ENCODE measurements at regions not wholly inside any gene's neighbourhood (a gene's known extent, or its start where the extent isn't known, plus 50 kb on each side); places are given as distances from the start of the nearest gene placed in this dataset.

DNA sequence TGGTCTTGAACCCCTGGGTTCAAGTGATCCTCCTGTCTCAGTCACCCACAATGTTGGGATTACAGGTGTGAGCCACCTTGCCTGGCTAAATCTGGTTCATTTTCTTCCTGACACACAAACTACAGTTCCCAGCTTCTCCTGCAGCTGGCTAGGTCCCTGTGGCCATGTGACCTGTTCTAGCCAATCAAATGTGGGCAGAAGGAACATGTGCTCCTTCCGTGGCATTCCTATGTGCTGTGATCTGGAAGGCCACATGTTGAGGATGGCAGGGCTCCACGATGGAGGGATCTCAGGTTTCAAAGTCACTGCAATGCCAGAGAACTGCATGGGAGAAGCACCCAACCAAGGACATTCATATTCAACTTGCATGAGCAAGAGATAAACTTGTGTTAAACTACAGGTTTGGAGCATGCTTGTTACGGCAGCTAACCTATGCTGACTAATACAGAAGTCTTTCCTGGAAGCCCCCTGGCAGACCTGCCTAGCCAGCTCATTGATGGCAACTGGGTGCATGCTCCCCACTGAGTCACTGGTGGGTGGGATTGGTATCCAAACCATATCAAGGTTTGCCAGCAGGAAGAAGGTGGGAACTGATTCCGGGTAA lies 86.0 kb downstream of the RPS6KA4 start:
- in situ Hi-C loops (cut with MboI): no loop called here
- TF ChIP-seq EZH2phosphoT487 (IDR thresholded peaks at IDR 0.05; ENCODE audit: insufficient read depth, low read depth): no peak
- TF ChIP-seq EZH2 (IDR thresholded peaks at IDR 0.05; ENCODE audit: insufficient read depth, poor library complexity, severe bottlenecking): no peak
- H3K9me3 ChIP-seq (ENCODE audit: low read depth): no peaks in the 10 kb centered on the region
- no peaks in the 10 kb centered on the region for H3K79me2 ChIP-seq (ENCODE audit: insufficient read depth)
- H3K4me2 ChIP-seq (ENCODE audit: unreplicated experiment): no peak overlapping the region
- 21 to 28% methylated on average over 4 of the region's 4 CpGs for WGBS, 2 experiments (ENCODE audit: low coverage in 1 of 2, low lambda C conversion rate in 2 of 2, missing lambda C conversion rate in 2 of 2)
- H3F3A ChIP-seq (ENCODE audit: insufficient read depth): no peaks in the 10 kb centered on the region
- H3K4me3 ChIP-seq: no peak overlapping the region
- peak; percentile 38 for DNase-seq
- H3K4me1 ChIP-seq (ENCODE audit: insufficient read depth): no peaks in the 10 kb centered on the region
- no peak overlapping the region for H3K9ac ChIP-seq
- no peak overlapping the region for H3K27ac ChIP-seq
- H3K36me3 ChIP-seq (ENCODE audit: low read depth): no peaks in the 10 kb centered on the region
- no peak overlapping the region for H2AFZ ChIP-seq
- no peaks in the 10 kb centered on the region for H3K9me2 ChIP-seq (ENCODE audit: insufficient read depth)
- H4K20me1 ChIP-seq (ENCODE audit: insufficient read depth): no peaks in the 10 kb centered on the region
- H3K27me3 ChIP-seq (replicated peaks; ENCODE audit: insufficient read depth): peaks cover 38% of the 10 kb centered on the region

DNA sequence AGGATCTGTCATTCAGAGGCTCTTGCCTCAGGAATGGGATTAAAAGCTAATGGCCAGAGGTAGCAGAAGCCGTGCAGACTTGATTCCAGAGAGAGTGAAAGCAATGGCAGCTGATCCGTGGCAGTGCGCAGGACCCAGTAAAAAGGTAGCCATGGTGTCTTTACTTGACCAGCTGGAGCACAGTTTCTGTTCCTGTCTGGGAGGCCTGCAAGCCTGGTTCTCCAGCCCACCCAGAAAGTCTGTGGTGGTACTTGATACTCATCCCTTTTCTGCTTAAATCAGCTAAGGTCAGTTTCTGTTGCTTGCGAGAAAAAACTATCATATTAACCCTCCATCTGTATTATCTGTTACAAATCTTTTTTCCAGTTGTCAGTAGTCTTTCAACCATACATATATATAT lies 86.7 kb downstream of the RPS6KA4 start:
- WGBS, 2 experiments (ENCODE audit: low coverage in 1 of 2, low lambda C conversion rate in 2 of 2, missing lambda C conversion rate in 2 of 2): 58 to 63% methylated on average over 4 of the region's 4 CpGs
- Histone ChIP-seq H3K9me3 (ENCODE audit: low read depth) (no peaks in the 10 kb centered on the region), H3K4me2 (ENCODE audit: unreplicated experiment) (no peak overlapping the region), H3K4me3 (no peak overlapping the region), H4K20me1 (ENCODE audit: insufficient read depth) (no peaks in the 10 kb centered on the region), H3K9ac (no peak overlapping the region), H3K27me3 (replicated peaks; ENCODE audit: insufficient read depth) (peaks cover 42% of the 10 kb centered on the region), H2AFZ (no peak overlapping the region), H3K27ac (no peak overlapping the region), H3K36me3 (ENCODE audit: low read depth) (no peaks in the 10 kb centered on the region), H3K4me1 (ENCODE audit: insufficient read depth) (no peaks in the 10 kb centered on the region), H3K79me2 (ENCODE audit: insufficient read depth) (no peaks in the 10 kb centered on the region), H3K9me2 (ENCODE audit: insufficient read depth) (no peaks in the 10 kb centered on the region), H3F3A (ENCODE audit: insufficient read depth) (no peaks in the 10 kb centered on the region)
- no peak for DNase-seq
- no peak for TF ChIP-seq EZH2phosphoT487 (IDR thresholded peaks at IDR 0.05; ENCODE audit: insufficient read depth, low read depth)
- no peak for TF ChIP-seq EZH2 (IDR thresholded peaks at IDR 0.05; ENCODE audit: insufficient read depth, poor library complexity, severe bottlenecking)
- in situ Hi-C loops (cut with MboI): no loop called here

DNA sequence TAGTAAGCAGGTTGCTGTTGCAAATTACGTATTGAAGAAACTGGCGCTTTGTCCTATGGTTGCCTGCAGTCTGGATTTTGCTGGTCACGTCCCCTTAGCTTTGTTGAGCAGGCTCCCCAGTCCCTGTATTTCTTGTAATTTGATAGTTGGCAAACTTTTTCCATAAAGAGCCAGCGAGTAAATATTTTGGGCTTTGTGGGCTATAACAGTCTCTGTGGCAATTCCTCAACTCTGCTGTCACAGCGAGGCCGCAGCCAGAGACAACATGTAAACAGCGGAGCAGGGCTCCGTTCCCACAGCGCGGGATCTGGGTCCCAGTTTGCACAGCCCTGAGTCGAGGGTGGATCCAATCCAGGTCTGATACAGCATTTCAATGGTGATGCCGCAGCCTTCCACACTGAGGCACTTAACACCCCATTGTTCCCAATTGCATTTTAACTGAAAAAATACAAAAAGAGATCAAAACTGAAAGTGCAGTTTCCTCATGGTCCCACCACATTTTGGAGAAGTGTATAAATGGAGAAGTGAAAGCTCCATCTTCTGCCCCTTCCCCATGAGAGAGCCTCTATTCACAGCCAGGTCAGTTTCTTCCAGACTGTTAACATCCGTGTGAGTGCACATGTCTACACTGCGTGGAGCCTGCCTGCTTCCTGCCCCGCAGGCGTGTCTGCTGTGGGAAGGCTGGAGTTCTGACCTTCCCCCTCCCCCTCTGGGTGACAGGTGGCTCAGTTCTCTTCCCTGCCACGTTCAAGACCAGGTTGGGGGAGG lies 89.1 kb downstream of the RPS6KA4 start:
- Histone ChIP-seq H3K9ac (no peak overlapping the region), H3K4me2 (ENCODE audit: unreplicated experiment) (peak overlapping the region; percentile 30), H3K36me3 (ENCODE audit: low read depth) (no peaks in the 10 kb centered on the region), H3K9me3 (ENCODE audit: low read depth) (no peaks in the 10 kb centered on the region), H2AFZ (peak overlapping the region; percentile 7; the same call in 1 of the 2 replicates), H3K79me2 (ENCODE audit: insufficient read depth) (no peaks in the 10 kb centered on the region), H3K4me1 (ENCODE audit: insufficient read depth) (no peaks in the 10 kb centered on the region), H3K27ac (no peak overlapping the region), H4K20me1 (ENCODE audit: insufficient read depth) (no peaks in the 10 kb centered on the region), H3K4me3 (no peak overlapping the region), H3F3A (ENCODE audit: insufficient read depth) (no peaks in the 10 kb centered on the region), H3K27me3 (replicated peaks; ENCODE audit: insufficient read depth) (peaks cover 26% of the 10 kb centered on the region), H3K9me2 (ENCODE audit: insufficient read depth) (no peaks in the 10 kb centered on the region)
- WGBS, 2 experiments (ENCODE audit: low coverage in 1 of 2, low lambda C conversion rate in 2 of 2, missing lambda C conversion rate in 2 of 2): 10% methylated on average over 17 of the region's 17 CpGs
- no peak for TF ChIP-seq EZH2phosphoT487 (IDR thresholded peaks at IDR 0.05; ENCODE audit: insufficient read depth, low read depth)
- TF ChIP-seq EZH2 (IDR thresholded peaks at IDR 0.05; ENCODE audit: insufficient read depth, poor library complexity, severe bottlenecking): no peak
- DNase-seq: peak; percentile 49
- in situ Hi-C loops (cut with MboI): no loop called here

- Histone ChIP-seq H3K4me2 (ENCODE audit: unreplicated experiment) (peak overlapping the region; percentile 72), H3K4me3 (peak overlapping the region; percentile 50; the same call in 1 of the 2 replicates)
Measured at GRCh38 chr11:64448599-64449380, 89.8 kb downstream of the RPS6KA4 start.

More at GRCh38 chr11:64448599-64449380, 89.8 kb downstream of the RPS6KA4 start:
- H4K20me1 ChIP-seq (ENCODE audit: insufficient read depth): no peaks in the 10 kb centered on the region
- H3K36me3 ChIP-seq (ENCODE audit: low read depth): no peaks in the 10 kb centered on the region
- DNase-seq: peak; percentile 83
- TF ChIP-seq EZH2phosphoT487 (IDR thresholded peaks at IDR 0.05; ENCODE audit: insufficient read depth, low read depth): no peak
- no peak for TF ChIP-seq EZH2 (IDR thresholded peaks at IDR 0.05; ENCODE audit: insufficient read depth, poor library complexity, severe bottlenecking)
- no peaks in the 10 kb centered on the region for H3K9me3 ChIP-seq (ENCODE audit: low read depth)
- H3K4me1 ChIP-seq (ENCODE audit: insufficient read depth): no peaks in the 10 kb centered on the region
- no peak overlapping the region for H3K9ac ChIP-seq
- H3K79me2 ChIP-seq (ENCODE audit: insufficient read depth): no peaks in the 10 kb centered on the region
- WGBS, 2 experiments (ENCODE audit: low coverage in 1 of 2, low lambda C conversion rate in 2 of 2, missing lambda C conversion rate in 2 of 2): 0 to 2% methylated on average over 30 to 37 of the region's 37 CpGs
- H3K27me3 ChIP-seq (replicated peaks; ENCODE audit: insufficient read depth): peaks cover 22% of the 10 kb centered on the region
- no peaks in the 10 kb centered on the region for H3F3A ChIP-seq (ENCODE audit: insufficient read depth)
- in situ Hi-C loops (cut with MboI): no loop called here
- no peak overlapping the region for H3K27ac ChIP-seq
- peak overlapping the region; percentile 51; the same call in 1 of the 2 replicates for H2AFZ ChIP-seq
- no peaks in the 10 kb centered on the region for H3K9me2 ChIP-seq (ENCODE audit: insufficient read depth)
